ENCODE measurements at regions not wholly inside any gene's neighbourhood (a gene's known extent, or its start where the extent isn't known, plus 50 kb on each side); places are given as distances from the start of the nearest gene placed in this dataset.

DNA sequence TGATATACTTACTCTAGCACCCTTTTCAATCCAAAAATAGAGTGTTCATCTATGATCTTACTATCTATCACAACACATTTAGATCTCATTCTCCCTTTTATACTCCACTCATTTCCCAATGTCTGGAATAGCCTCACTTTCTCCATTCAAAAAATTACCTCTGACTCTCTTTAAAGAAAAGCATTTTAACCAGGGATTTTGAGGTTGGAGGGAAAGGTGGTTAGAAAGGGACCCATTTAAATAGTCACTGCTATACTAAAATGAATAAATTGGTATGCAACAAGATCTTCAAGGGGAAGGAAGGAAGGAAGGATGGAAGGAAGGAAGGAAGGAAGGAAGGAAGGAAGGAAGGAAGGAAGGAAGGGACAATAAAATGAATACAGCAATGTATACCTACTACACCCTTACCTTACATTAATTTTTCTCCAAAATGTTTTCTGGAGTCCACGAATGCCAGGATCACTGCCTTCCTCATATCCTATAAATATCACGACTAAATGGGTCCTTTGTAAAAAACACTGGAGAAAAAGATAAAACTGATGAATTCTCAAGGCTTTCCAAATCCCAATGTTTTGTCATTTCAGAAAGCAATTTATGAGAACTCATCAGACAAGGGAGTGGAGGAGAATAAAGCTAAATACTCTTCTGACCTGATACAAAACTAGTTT, 202.7 kb downstream of the ZEB2 start:
- TF ChIP-seq, protein P1, sequence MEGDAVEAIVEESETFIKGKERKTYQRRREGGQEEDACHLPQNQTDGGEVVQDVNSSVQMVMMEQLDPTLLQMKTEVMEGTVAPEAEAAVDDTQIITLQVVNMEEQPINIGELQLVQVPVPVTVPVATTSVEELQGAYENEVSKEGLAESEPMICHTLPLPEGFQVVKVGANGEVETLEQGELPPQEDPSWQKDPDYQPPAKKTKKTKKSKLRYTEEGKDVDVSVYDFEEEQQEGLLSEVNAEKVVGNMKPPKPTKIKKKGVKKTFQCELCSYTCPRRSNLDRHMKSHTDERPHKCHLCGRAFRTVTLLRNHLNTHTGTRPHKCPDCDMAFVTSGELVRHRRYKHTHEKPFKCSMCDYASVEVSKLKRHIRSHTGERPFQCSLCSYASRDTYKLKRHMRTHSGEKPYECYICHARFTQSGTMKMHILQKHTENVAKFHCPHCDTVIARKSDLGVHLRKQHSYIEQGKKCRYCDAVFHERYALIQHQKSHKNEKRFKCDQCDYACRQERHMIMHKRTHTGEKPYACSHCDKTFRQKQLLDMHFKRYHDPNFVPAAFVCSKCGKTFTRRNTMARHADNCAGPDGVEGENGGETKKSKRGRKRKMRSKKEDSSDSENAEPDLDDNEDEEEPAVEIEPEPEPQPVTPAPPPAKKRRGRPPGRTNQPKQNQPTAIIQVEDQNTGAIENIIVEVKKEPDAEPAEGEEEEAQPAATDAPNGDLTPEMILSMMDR (IDR thresholded peaks at IDR 0.05; ENCODE audit: low read depth, low read length, missing control alignments) = no peak
- DNase-seq (ENCODE audit: extremely low read depth, low read depth) = no peak
- no peak overlapping the region for H3K4me3 ChIP-seq (replicated peaks; ENCODE audit: low read depth, low read length)

DNA sequence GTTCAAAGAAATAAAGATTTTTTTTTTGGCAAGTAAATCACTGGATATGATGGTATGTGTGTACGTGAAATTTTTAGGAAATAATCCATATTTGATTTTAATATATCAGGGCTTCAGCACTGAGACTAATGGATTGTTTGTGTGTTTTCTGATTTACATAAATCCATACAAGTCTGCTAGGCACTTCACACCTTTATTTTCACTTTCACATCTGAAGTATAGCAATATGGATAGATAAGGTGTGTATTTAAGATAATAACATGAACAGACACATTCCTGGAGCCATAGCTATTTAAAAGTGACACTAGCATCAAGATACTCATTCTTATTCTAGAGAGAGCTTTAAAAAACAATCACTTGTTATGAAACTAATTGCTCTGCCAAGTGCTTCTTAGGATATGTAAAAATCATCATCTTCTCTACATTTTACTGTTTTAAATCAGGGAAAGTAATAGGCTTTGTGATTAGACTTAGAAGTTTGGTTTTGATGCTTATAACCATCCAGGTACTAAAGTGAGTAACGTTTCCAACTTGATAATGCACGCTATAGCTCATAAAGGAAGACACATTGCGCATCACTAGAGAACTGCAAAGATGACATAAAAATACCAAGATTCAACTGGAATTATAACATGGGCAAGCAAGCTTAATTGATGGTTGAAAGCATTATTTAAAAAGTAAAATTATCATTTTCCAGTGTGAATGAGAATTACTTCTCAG, 208.9 kb downstream of the ZEB2 start:
- no peak overlapping the region for H3K4me3 ChIP-seq (replicated peaks; ENCODE audit: low read depth, low read length)
- DNase-seq (ENCODE audit: extremely low read depth, low read depth) = no peak
- TF ChIP-seq, protein P1 (IDR thresholded peaks at IDR 0.05; ENCODE audit: low read depth, low read length, missing control alignments) = no peak

DNA sequence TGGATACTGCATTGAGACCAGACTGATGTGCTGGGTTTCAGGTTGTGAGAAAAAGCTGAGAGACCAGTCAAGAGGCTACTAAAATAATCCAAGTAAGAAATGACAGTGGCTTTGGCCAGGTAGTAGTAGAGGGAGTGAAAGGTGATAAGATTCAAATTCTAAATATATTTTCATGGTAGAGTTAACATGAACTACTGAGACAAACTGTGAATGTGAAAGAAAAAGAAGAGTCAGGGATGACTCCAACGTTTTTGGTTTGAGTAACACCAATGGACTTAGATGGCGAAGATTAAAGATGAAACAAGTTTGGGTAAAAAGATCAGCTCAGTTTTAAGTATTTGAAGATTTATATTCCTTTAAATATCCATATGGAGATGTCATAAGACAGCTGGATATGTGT, 209.4 kb downstream of the ZEB2 start:
- TF ChIP-seq, protein P1 (IDR thresholded peaks at IDR 0.05; ENCODE audit: low read depth, low read length, missing control alignments) = no peak
- no peak overlapping the region for H3K4me3 ChIP-seq (replicated peaks; ENCODE audit: low read depth, low read length)
- DNase-seq (ENCODE audit: extremely low read depth, low read depth) = no peak

DNA sequence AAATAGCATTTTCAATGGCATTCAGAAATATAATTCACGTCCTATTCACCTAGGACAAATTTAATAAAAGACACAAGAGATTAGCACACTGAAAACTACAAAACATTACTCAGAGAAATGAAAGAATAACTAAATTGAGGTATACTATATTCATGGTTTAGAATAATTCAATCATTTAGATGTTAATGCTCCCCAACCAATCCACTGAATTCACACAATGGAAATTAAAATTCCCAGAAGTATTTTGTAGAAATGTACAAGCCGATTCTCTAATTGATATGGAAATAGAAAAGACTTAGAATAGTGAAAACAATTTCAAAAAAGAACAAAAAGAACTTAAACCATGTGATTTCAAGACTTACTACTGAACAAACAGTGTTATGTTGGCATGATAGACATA, 212.2 kb downstream of the ZEB2 start:
- no peak overlapping the region for H3K4me3 ChIP-seq (replicated peaks; ENCODE audit: low read depth, low read length)
- TF ChIP-seq, protein P1 (IDR thresholded peaks at IDR 0.05; ENCODE audit: low read depth, low read length, missing control alignments) = no peak
- no peak for DNase-seq (ENCODE audit: extremely low read depth, low read depth)

DNA sequence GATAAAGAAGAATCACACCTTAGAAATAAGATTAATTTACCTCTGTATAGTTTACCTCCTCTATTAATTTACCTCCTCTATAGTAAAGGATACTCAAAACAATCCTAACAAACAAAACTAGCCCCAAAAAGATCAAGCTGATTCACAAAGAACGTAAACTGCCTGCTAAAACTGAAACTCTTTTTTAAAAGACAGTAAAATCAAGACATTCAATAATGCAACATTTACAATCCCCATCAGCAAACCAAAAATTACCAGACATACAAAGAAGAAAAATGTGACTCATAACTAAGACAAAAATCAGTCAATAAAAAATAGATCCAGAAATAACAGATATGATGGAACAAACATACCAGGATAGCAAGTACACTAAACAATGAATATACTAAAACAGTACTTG, 215.7 kb downstream of the ZEB2 start:
- TF ChIP-seq, protein P1 (IDR thresholded peaks at IDR 0.05; ENCODE audit: low read depth, low read length, missing control alignments) = no peak
- no peak overlapping the region for H3K4me3 ChIP-seq (replicated peaks; ENCODE audit: low read depth, low read length)
- no peak for DNase-seq (ENCODE audit: extremely low read depth, low read depth)

DNA sequence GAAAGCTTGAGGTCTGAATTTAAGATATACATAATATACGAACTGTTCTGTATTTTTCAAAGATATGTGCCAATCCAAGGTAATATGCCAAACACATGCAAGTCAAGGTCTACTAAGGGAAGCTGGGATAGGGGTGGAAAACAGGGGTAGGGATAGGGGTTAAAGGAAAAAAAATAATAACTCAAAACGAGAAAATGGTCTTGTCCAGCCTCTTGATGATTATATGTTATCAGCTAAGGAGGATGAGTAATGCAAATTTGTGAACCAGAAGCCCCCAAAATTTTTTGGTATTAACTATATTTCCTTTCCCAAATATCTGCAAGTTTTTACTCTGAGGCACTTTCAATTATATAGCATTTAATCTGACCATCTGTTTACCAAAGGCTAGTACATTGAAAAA, 219.3 kb downstream of the ZEB2 start:
- TF ChIP-seq, protein P1 (IDR thresholded peaks at IDR 0.05; ENCODE audit: low read depth, low read length, missing control alignments) = no peak
- DNase-seq (ENCODE audit: extremely low read depth, low read depth) = no peak
- H3K4me3 ChIP-seq (replicated peaks; ENCODE audit: low read depth, low read length) = no peak overlapping the region
